ENCODE measurements at regions not wholly inside any gene's neighbourhood (a gene's known extent, or its start where the extent isn't known, plus 50 kb on each side); places are given as distances from the start of the nearest gene placed in this dataset.

DNA sequence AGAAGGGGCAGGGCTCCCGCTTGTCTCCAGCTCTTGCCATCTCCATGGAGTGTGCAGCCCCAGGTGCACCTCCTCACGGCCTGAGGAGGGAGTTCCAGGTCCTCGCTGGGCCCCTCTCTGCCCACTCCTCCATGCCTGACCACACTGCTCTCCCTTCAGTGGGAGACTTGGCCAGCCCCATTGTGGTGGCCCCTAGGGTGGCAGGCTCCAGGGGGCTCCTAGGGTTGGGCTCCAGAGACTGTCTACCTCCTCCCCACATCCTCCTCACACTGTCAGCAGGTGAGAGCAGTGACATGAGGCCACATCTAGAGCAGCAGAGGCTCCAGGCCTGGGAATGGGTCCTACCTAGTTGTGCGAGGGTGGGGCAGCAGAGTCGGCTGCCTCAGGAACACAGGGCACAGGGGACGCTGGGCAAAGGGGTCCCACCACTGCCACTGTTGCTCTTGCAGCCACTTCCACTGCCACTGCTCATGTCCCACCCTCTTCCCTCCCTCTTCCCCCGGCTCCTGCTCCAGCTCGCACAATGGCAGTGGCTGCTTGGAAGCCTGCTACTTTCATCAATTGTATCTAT lies 514.8 kb downstream of the MRPL39 start:
- Mint-ChIP-seq H3K27ac (no peak overlapping the region), H3K36me3 (ENCODE audit: insufficient read depth in 2 of 2) (no peaks in the 10 kb centered on the region), H3K4me3 (no peak overlapping the region), H3K4me1 (ENCODE audit: low read depth) (no peaks in the 10 kb centered on the region), H3K9me3 (peaks cover 0 to 2% of the 10 kb centered on the region in 2 donors), H3K27me3 (ENCODE audit: low read depth) (no peaks in the 10 kb centered on the region)
- DNase-seq (no peak), ATAC-seq (replicated peaks in 1 of 2) (no peak)

DNA sequence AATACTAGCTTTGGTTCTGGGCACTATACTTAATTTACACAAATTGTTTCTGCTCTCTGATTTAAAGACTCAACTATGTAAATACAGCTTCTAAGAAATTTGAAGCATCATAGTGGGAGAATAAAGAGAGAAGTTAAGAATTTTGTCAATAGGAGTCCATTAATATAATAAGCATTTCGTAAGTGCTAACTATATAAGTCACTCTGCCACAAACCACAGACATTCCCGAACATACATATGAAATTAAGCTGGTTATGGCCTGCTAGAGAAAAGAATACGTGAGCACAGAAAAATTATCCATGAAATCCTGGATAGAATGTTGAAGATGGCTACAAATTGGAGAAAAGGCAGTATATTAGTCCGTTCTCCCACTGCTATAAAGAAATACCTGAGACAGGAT lies 526.2 kb downstream of the MRPL39 start:
- H3K27me3 Mint-ChIP-seq (ENCODE audit: low read depth) = no peaks in the 10 kb centered on the region
- no peaks in the 10 kb centered on the region for H3K36me3 Mint-ChIP-seq (ENCODE audit: insufficient read depth in 2 of 2)
- peaks cover 0 to 2% of the 10 kb centered on the region in 2 donors for H3K9me3 Mint-ChIP-seq
- no peak overlapping the region for H3K27ac Mint-ChIP-seq
- DNase-seq (no peak), ATAC-seq (replicated peaks in 1 of 2) (no peak)
- H3K4me3 Mint-ChIP-seq = no peak overlapping the region
- H3K4me1 Mint-ChIP-seq (ENCODE audit: low read depth) = no peaks in the 10 kb centered on the region

- H3K4me3 Mint-ChIP-seq = no peak overlapping the region
Measured at GRCh38 chr21:25080661-25081060, 526.6 kb downstream of the MRPL39 start.

DNA sequence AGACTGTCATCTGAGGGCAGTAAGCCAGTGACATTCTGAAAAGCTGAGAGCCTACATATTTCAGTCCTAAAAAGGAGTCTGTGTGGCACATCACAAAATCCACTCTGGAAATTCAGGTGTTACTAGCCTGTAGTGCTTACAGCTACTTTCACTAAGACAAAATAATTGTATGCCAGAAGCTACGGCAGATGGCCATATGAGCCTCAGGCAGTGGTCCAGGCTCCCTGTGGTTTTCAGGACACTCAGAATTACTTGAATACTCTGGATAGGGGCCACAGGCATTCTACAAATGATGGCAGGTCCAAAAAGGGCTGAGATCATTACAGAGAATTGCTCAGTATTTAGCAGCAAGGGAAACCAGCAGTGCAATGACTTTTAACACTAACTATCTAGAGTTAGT lies 527.1 kb downstream of the MRPL39 start:
- H3K27me3 Mint-ChIP-seq (ENCODE audit: low read depth) = no peaks in the 10 kb centered on the region
- H3K36me3 Mint-ChIP-seq (ENCODE audit: insufficient read depth in 2 of 2) = no peaks in the 10 kb centered on the region
- DNase-seq (no peak), ATAC-seq (replicated peaks in 1 of 2) (no peak)
- no peak overlapping the region for H3K4me3 Mint-ChIP-seq
- peaks cover 0 to 2% of the 10 kb centered on the region in 2 donors for H3K9me3 Mint-ChIP-seq
- no peak overlapping the region for H3K27ac Mint-ChIP-seq
- no peaks in the 10 kb centered on the region for H3K4me1 Mint-ChIP-seq (ENCODE audit: low read depth)

More at GRCh38 chr21:25080661-25081060, 526.6 kb downstream of the MRPL39 start:
- Mint-ChIP-seq H3K36me3 (ENCODE audit: insufficient read depth in 2 of 2) (no peaks in the 10 kb centered on the region), H3K27me3 (ENCODE audit: low read depth) (no peaks in the 10 kb centered on the region), H3K9me3 (peaks cover 0 to 2% of the 10 kb centered on the region in 2 donors), H3K27ac (no peak overlapping the region), H3K4me1 (ENCODE audit: low read depth) (no peaks in the 10 kb centered on the region)
- peak; percentile 64 to 70 for ATAC-seq (replicated peaks in 1 of 2)
- DNase-seq = no peak

DNA sequence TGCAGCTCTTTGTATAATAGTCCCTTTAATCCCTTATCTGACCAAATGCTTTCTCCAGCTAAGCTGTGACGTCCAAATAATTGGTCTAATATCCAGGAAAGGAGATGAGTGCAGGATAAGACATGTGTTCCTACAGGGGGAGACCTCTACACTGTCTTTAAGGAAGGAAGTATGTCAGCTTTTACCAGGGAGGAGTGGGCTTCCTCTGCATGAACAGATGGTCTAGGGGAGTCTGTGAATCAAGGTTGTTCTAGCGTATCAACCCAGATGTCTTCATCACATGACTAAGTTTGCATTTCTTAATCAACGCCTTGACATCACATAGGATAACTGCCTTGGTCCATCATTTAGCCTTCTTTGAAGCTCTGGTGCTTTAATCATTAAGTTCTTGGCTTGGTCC lies 528.2 kb downstream of the MRPL39 start:
- Mint-ChIP-seq H3K27me3 (ENCODE audit: low read depth) (no peaks in the 10 kb centered on the region), H3K27ac (no peak overlapping the region), H3K4me3 (no peak overlapping the region), H3K36me3 (ENCODE audit: insufficient read depth in 2 of 2) (no peaks in the 10 kb centered on the region), H3K9me3 (peaks cover 0 to 2% of the 10 kb centered on the region in 2 donors), H3K4me1 (ENCODE audit: low read depth) (no peaks in the 10 kb centered on the region)
- DNase-seq (no peak), ATAC-seq (replicated peaks in 1 of 2) (no peak)

DNA sequence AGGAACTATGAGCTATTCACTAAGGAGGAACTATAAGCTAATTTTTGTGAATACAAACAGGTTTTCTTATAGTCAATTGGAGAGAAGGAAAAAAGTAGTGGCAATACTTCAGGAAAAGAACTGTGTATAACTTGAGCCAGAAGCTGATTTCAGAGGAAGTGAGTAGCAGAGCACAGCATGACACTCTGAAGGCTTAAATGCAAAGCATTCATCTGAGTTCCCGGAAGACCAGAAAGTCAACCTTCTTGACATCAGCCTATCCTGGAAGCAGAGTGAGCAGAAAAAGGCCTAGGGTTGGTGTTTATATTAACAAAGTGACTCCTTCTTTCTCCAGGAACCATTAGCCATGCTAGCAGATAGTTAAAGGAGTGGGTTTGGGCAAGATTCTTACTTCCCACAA lies 545.2 kb downstream of the MRPL39 start:
- Mint-ChIP-seq H3K9me3 (peaks cover 0 to 4% of the 10 kb centered on the region in 2 donors), H3K27me3 (ENCODE audit: low read depth) (no peaks in the 10 kb centered on the region), H3K36me3 (ENCODE audit: insufficient read depth in 2 of 2) (no peaks in the 10 kb centered on the region), H3K4me1 (ENCODE audit: low read depth) (no peaks in the 10 kb centered on the region), H3K4me3 (no peak overlapping the region), H3K27ac (no peak overlapping the region)
- ATAC-seq (replicated peaks in 1 of 2) = no peak
- no peak for DNase-seq

DNA sequence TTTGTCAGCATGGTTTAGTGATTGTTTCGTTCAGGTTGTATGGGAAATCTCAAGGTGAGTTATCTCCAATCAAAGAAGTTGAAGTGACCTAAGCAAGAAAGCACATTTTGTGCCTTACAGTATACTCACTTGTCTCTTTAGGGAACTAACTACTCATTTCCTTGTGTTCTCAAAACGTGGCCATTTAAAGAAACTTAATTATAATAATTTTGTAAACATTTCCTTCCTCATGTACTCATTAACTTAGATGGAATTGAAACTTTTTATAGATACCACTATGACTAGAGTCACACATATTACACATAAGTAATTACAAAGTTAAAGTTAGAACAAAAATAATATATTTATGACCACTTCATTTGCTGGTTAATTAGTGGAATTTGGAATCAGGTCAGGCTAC lies 552.6 kb downstream of the MRPL39 start:
- Mint-ChIP-seq H3K4me1 (ENCODE audit: low read depth) (no peaks in the 10 kb centered on the region), H3K36me3 (ENCODE audit: insufficient read depth in 2 of 2) (no peaks in the 10 kb centered on the region), H3K4me3 (no peak overlapping the region), H3K9me3 (peaks cover 0 to 3% of the 10 kb centered on the region in 2 donors), H3K27me3 (ENCODE audit: low read depth) (no peaks in the 10 kb centered on the region), H3K27ac (no peak overlapping the region)
- DNase-seq = no peak
- no peak for ATAC-seq (replicated peaks in 1 of 2)

- DNase-seq = no peak
- Mint-ChIP-seq H3K27me3 (ENCODE audit: low read depth) (no peaks in the 10 kb centered on the region), H3K27ac (no peak overlapping the region), H3K9me3 (no peaks in the 10 kb centered on the region), H3K36me3 (ENCODE audit: insufficient read depth in 2 of 2) (no peaks in the 10 kb centered on the region), H3K4me3 (no peak overlapping the region), H3K4me1 (ENCODE audit: low read depth) (no peaks in the 10 kb centered on the region)
- no peak for ATAC-seq (replicated peaks in 1 of 2)
Measured at GRCh38 chr21:25039461-25040380, 567.6 kb downstream of the MRPL39 start.

DNA sequence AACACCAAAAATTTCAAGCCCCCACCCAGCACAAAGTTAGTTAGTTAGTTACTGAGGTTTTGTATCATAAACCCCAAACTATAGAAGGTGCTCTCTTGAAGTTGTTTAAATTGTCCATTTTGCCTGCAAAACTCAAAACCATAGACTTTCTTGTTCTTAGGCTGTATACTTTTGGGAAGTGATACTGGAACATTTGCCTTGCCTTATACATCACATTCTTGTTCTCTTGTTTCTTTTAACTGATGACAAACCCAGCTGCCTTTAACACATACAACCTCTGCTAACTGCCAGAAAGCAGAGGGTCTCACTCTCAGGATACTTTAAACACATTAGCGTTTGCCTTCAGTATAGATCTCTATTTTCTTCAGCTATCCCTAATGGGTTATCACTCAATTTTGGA lies 570.5 kb downstream of the MRPL39 start:
- H3K9me3 Mint-ChIP-seq = no peaks in the 10 kb centered on the region
- no peak overlapping the region for H3K27ac Mint-ChIP-seq
- H3K4me1 Mint-ChIP-seq (ENCODE audit: low read depth) = no peaks in the 10 kb centered on the region
- H3K27me3 Mint-ChIP-seq (ENCODE audit: low read depth) = no peaks in the 10 kb centered on the region
- no peaks in the 10 kb centered on the region for H3K36me3 Mint-ChIP-seq (ENCODE audit: insufficient read depth in 2 of 2)
- DNase-seq (no peak), ATAC-seq (replicated peaks in 1 of 2) (no peak)
- no peak overlapping the region for H3K4me3 Mint-ChIP-seq

GRCh38 chr21:25031750-25032149 lies 575.5 kb downstream of the MRPL39 start:
- no peaks in the 10 kb centered on the region for H3K36me3 Mint-ChIP-seq (ENCODE audit: insufficient read depth in 2 of 2)
- ATAC-seq (replicated peaks in 1 of 2) (no peak), DNase-seq (no peak)
- H3K27me3 Mint-ChIP-seq (ENCODE audit: low read depth) = no peaks in the 10 kb centered on the region
- peaks cover 0 to under 1% of the 10 kb centered on the region in 2 donors for H3K9me3 Mint-ChIP-seq
- no peak overlapping the region for H3K27ac Mint-ChIP-seq
- H3K4me3 Mint-ChIP-seq = no peak overlapping the region
- no peaks in the 10 kb centered on the region for H3K4me1 Mint-ChIP-seq (ENCODE audit: low read depth)

GRCh38 chr21:25029580-25029979 lies 577.7 kb downstream of the MRPL39 start:
- Mint-ChIP-seq H3K36me3 (ENCODE audit: insufficient read depth in 2 of 2) (no peaks in the 10 kb centered on the region), H3K4me1 (ENCODE audit: low read depth) (no peaks in the 10 kb centered on the region), H3K4me3 (no peak overlapping the region), H3K27ac (no peak overlapping the region), H3K9me3 (peaks cover 0 to 3% of the 10 kb centered on the region in 2 donors), H3K27me3 (ENCODE audit: low read depth) (no peaks in the 10 kb centered on the region)
- DNase-seq = no peak
- no peak for ATAC-seq (replicated peaks in 1 of 2)

DNA sequence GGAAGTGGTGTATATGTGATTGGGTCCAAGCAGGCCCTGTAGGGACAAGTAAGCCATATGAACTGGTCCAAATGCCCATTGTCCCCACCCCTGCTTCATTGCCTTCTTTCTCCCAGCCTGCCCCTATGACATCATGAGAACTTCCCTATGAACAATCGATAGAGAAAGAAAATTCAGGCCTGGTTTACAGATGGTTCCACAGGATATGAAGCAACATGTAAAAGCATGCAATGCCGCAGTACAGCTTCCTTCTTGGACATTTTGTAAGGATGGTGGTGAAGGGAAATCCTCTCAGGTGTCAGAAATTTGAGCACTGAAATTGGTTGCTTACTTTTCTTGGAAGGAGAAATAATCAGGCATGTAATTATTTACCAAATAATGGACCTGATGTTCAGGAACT lies 581.7 kb downstream of the MRPL39 start:
- Mint-ChIP-seq H3K4me1 (ENCODE audit: low read depth) (no peaks in the 10 kb centered on the region), H3K36me3 (ENCODE audit: insufficient read depth in 2 of 2) (no peaks in the 10 kb centered on the region), H3K9me3 (peaks cover 0 to 8% of the 10 kb centered on the region in 2 donors), H3K27me3 (ENCODE audit: low read depth) (no peaks in the 10 kb centered on the region), H3K27ac (no peak overlapping the region), H3K4me3 (no peak overlapping the region)
- ATAC-seq (replicated peaks in 1 of 2) (no peak), DNase-seq (no peak)

DNA sequence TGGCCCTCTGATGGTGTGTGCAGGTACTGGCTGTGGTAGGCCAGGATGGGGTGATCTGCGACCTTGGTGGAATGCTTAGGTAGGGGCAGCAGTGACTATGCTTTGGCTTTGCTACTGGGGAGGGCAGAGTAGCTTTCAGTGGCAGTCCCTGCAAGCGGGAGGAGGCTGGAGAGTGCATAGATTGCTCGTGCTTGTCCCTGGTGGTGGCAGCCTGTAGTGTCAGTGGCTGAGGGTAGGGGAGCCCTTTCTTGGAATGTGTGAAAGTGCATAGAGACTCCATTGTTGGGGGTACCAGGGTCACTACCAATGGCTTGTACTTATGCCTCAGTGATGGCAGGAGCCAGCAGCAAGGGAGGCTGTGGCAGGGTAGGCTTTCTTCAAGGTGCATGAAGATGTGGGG lies 582.6 kb downstream of the MRPL39 start:
- Mint-ChIP-seq H3K36me3 (ENCODE audit: insufficient read depth in 2 of 2) (no peaks in the 10 kb centered on the region), H3K9me3 (peaks cover 0 to 10% of the 10 kb centered on the region in 2 donors), H3K4me3 (no peak overlapping the region), H3K27me3 (ENCODE audit: low read depth) (no peaks in the 10 kb centered on the region), H3K4me1 (ENCODE audit: low read depth) (no peaks in the 10 kb centered on the region), H3K27ac (no peak overlapping the region)
- DNase-seq = no peak
- no peak for ATAC-seq (replicated peaks in 1 of 2)

Data from activated T-cell treated with anti-CD3 and anti-CD28 coated beads, Interleukin-2, amount 50 U/mL, for 72 hours (primary cell).